ENCODE measurements at regions not wholly inside any gene's neighbourhood (a gene's known extent, or its start where the extent isn't known, plus 50 kb on each side); places are given as distances from the start of the nearest gene placed in this dataset.

GRCh38 chr6:105941621-105942412 lies 144.3 kb upstream of the PRDM1 start:
- no peaks in the 10 kb centered on the region for H3K36me3 ChIP-seq (ENCODE audit: control insufficient read depth, insufficient read depth, low read length)
- no peak for TF ChIP-seq CTCF (IDR thresholded peaks at IDR 0.05; ENCODE audit: insufficient read depth, low read length, poor library complexity, severe bottlenecking)
- no peaks in the 10 kb centered on the region for H3K27me3 ChIP-seq (ENCODE audit: control insufficient read depth, insufficient read depth, low read length)
- no peak overlapping the region for H3K4me3 ChIP-seq (ENCODE audit: low read depth, low read length)
- no peak for DNase-seq (ENCODE audit: low read depth)

- Histone ChIP-seq H3K4me3 (ENCODE audit: low read depth, low read length) (no peak overlapping the region), H3K36me3 (ENCODE audit: control insufficient read depth, insufficient read depth, low read length) (no peaks in the 10 kb centered on the region), H3K27me3 (ENCODE audit: control insufficient read depth, insufficient read depth, low read length) (no peaks in the 10 kb centered on the region)
- no peak for DNase-seq (ENCODE audit: low read depth)
- no peak for TF ChIP-seq CTCF (IDR thresholded peaks at IDR 0.05; ENCODE audit: insufficient read depth, low read length, poor library complexity, severe bottlenecking)
Observed at GRCh38 chr6:105940990-105941389, 145.1 kb upstream of the PRDM1 start.

- DNase-seq (ENCODE audit: low read depth) = no peak
- TF ChIP-seq CTCF (IDR thresholded peaks at IDR 0.05; ENCODE audit: insufficient read depth, low read length, poor library complexity, severe bottlenecking) = no peak
Observed at GRCh38 chr6:105936972-105937371, 149.2 kb upstream of the PRDM1 start.

GRCh38 chr6:105935416-105935815 lies 150.7 kb upstream of the PRDM1 start:
- DNase-seq (ENCODE audit: low read depth) = no peak
- no peak overlapping the region for H3K4me3 ChIP-seq (ENCODE audit: low read depth, low read length)
- H3K27me3 ChIP-seq (ENCODE audit: control insufficient read depth, insufficient read depth, low read length) = no peaks in the 10 kb centered on the region
- H3K36me3 ChIP-seq (ENCODE audit: control insufficient read depth, insufficient read depth, low read length) = no peaks in the 10 kb centered on the region
- no peak for TF ChIP-seq CTCF (IDR thresholded peaks at IDR 0.05; ENCODE audit: insufficient read depth, low read length, poor library complexity, severe bottlenecking)

More at GRCh38 chr6:105936972-105937371, 149.2 kb upstream of the PRDM1 start:
- no peaks in the 10 kb centered on the region for H3K27me3 ChIP-seq (ENCODE audit: control insufficient read depth, insufficient read depth, low read length)
- no peak overlapping the region for H3K4me3 ChIP-seq (ENCODE audit: low read depth, low read length)
- no peaks in the 10 kb centered on the region for H3K36me3 ChIP-seq (ENCODE audit: control insufficient read depth, insufficient read depth, low read length)

- Histone ChIP-seq H3K36me3 (ENCODE audit: control insufficient read depth, insufficient read depth, low read length) (no peaks in the 10 kb centered on the region), H3K27me3 (ENCODE audit: control insufficient read depth, insufficient read depth, low read length) (no peaks in the 10 kb centered on the region), H3K4me3 (ENCODE audit: low read depth, low read length) (no peak overlapping the region)
- DNase-seq (ENCODE audit: low read depth) = no peak
- no peak for TF ChIP-seq CTCF (IDR thresholded peaks at IDR 0.05; ENCODE audit: insufficient read depth, low read length, poor library complexity, severe bottlenecking)
Observed at GRCh38 chr6:105934708-105935107, 151.4 kb upstream of the PRDM1 start.

GRCh38 chr6:105932440-105932839 lies 153.7 kb upstream of the PRDM1 start:
- Histone ChIP-seq H3K27me3 (ENCODE audit: control insufficient read depth, insufficient read depth, low read length) (no peaks in the 10 kb centered on the region), H3K36me3 (ENCODE audit: control insufficient read depth, insufficient read depth, low read length) (no peaks in the 10 kb centered on the region), H3K4me3 (ENCODE audit: low read depth, low read length) (no peak overlapping the region)
- TF ChIP-seq CTCF (IDR thresholded peaks at IDR 0.05; ENCODE audit: insufficient read depth, low read length, poor library complexity, severe bottlenecking) = no peak
- DNase-seq (ENCODE audit: low read depth) = no peak
